Chondrocyte (in vitro differentiated cells): ENCODE measurements at regions not wholly inside any gene's neighbourhood (a gene's known extent, or its start where the extent isn't known, plus 50 kb on each side); places are given as distances from the start of the nearest gene placed in this dataset.
"Not testable (repeated sequence)": the region's sequence is repeated elsewhere in the genome, so short reads cannot be mapped to it uniquely, and the experiment has no call there.

Experiments
- DNase-seq: peaks from one replicate; pipeline ENCODE4 v3.0.0; 2021; ENCODE audit warnings: mixed read lengths, low spot score
- H3K27ac Mint-ChIP-seq: one replicate; pipeline ENCODE4 v1.8.0; 2021; ENCODE audit warnings: mild to moderate bottlenecking, moderate library complexity, mixed read lengths; ENCODE audit not compliant: unreplicated experiment
- H3K27me3 Mint-ChIP-seq: 2 replicates; pipeline ENCODE4 v1.8.0; 2021; ENCODE audit warnings: low read depth, mixed read lengths
- H3K36me3 Mint-ChIP-seq: 2 replicates; pipeline ENCODE4 v1.8.0; 2021; ENCODE audit warnings: low read depth, mixed read lengths
- H3K4me1 Mint-ChIP-seq: 2 replicates; pipeline ENCODE4 v1.8.0; 2021; ENCODE audit warnings: low read depth, mild to moderate bottlenecking, mixed read lengths
- H3K4me3 Mint-ChIP-seq: one replicate; pipeline ENCODE4 v1.8.0; 2021; ENCODE audit warnings: mild to moderate bottlenecking, moderate library complexity, mixed read lengths; ENCODE audit not compliant: unreplicated experiment
- H3K9me3 Mint-ChIP-seq: 2 replicates; pipeline ENCODE4 v1.8.0; 2021; ENCODE audit warnings: low read depth, mixed read lengths
- CTCF ChIP-seq: fragments of 200-600 bp; sonication (generic); IDR thresholded peaks from 2 replicates; pipeline ENCODE4 v1.5.0; 2021; ENCODE audit warnings: antibody characterized with exemption, mild to moderate bottlenecking, moderate library complexity

- H3K36me3 Mint-ChIP-seq, result no peaks in the 10 kb centered on the region
- H3K27me3 Mint-ChIP-seq, result peaks cover 3% of the 10 kb centered on the region
These were observed 797.3 kb upstream of the ACO1 start for GRCh38 chr9:31587146-31587545.

GRCh38 chr9:31588006-31588405, 796.4 kb upstream of the ACO1 start:
- no peak overlapping the region for H3K4me3 Mint-ChIP-seq
- no peak for TF ChIP-seq CTCF
- H3K27ac Mint-ChIP-seq, result no peak overlapping the region
- H3K36me3 Mint-ChIP-seq, result no peaks in the 10 kb centered on the region
- H3K27me3 Mint-ChIP-seq, result peaks cover 3% of the 10 kb centered on the region
- DNase-seq, result no peak
- H3K9me3 Mint-ChIP-seq, result no peaks in the 10 kb centered on the region
- peaks cover 4% of the 10 kb centered on the region for H3K4me1 Mint-ChIP-seq

More at GRCh38 chr9:31587146-31587545, 797.3 kb upstream of the ACO1 start:
- no peak for DNase-seq
- no peak for TF ChIP-seq CTCF
- no peaks in the 10 kb centered on the region for H3K9me3 Mint-ChIP-seq
- H3K4me3 Mint-ChIP-seq, result no peak overlapping the region
- peaks cover 4% of the 10 kb centered on the region for H3K4me1 Mint-ChIP-seq
- no peak overlapping the region for H3K27ac Mint-ChIP-seq

- Mint-ChIP-seq H3K27ac (no peak overlapping the region), H3K27me3 (peaks cover 3% of the 10 kb centered on the region)
These were observed 795.7 kb upstream of the ACO1 start for GRCh38 chr9:31588756-31589155.

GRCh38 chr9:31590091-31590490, 794.4 kb upstream of the ACO1 start:
- H3K4me3 Mint-ChIP-seq, result no peak overlapping the region
- no peak for TF ChIP-seq CTCF
- peaks cover 3% of the 10 kb centered on the region for H3K27me3 Mint-ChIP-seq
- H3K4me1 Mint-ChIP-seq, result peaks cover 2% of the 10 kb centered on the region
- no peak overlapping the region for H3K27ac Mint-ChIP-seq
- H3K36me3 Mint-ChIP-seq, result no peaks in the 10 kb centered on the region
- no peak for DNase-seq
- no peaks in the 10 kb centered on the region for H3K9me3 Mint-ChIP-seq

More at GRCh38 chr9:31588756-31589155, 795.7 kb upstream of the ACO1 start:
- H3K9me3 Mint-ChIP-seq, result no peaks in the 10 kb centered on the region
- H3K4me3 Mint-ChIP-seq, result no peak overlapping the region
- no peak for TF ChIP-seq CTCF
- H3K36me3 Mint-ChIP-seq, result no peaks in the 10 kb centered on the region
- peaks cover 4% of the 10 kb centered on the region for H3K4me1 Mint-ChIP-seq
- DNase-seq, result no peak

- not testable (repeated sequence) for H3K4me3 Mint-ChIP-seq, H3K9me3 Mint-ChIP-seq, H3K36me3 Mint-ChIP-seq, H3K27ac Mint-ChIP-seq, H3K27me3 Mint-ChIP-seq, DNase-seq
- peaks cover 18% of the 10 kb centered on the region for H3K4me1 Mint-ChIP-seq
These were observed 787.4 kb upstream of the ACO1 start for GRCh38 chr9:31597086-31597485.

GRCh38 chr9:31597977-31598376, 786.5 kb upstream of the ACO1 start:
- DNase-seq, result no peak
- H3K36me3 Mint-ChIP-seq, result no peaks in the 10 kb centered on the region
- TF ChIP-seq CTCF, result no peak
- H3K27me3 Mint-ChIP-seq, result no peaks in the 10 kb centered on the region
- H3K4me1 Mint-ChIP-seq, result peaks cover 22% of the 10 kb centered on the region
- H3K9me3 Mint-ChIP-seq, result no peaks in the 10 kb centered on the region
- H3K27ac Mint-ChIP-seq, result no peak overlapping the region
- H3K4me3 Mint-ChIP-seq, result no peak overlapping the region
